ENCODE measurements at regions not wholly inside any gene's neighbourhood (a gene's known extent, or its start where the extent isn't known, plus 50 kb on each side); places are given as distances from the start of the nearest gene placed in this dataset.

GRCh38 chr11:80669620-80670019 lies 1228.8 kb upstream of the TENM4 start:
- TF ChIP-seq CTCF (IDR thresholded peaks at IDR 0.05) (no peak), POLR2A (IDR thresholded peaks at IDR 0.05) (no peak)

All from heart left ventricle (tissue), 13 donors.